ENCODE measurements at regions not wholly inside any gene's neighbourhood (a gene's known extent, or its start where the extent isn't known, plus 50 kb on each side); places are given as distances from the start of the nearest gene placed in this dataset.

- TF ChIP-seq CTCF (IDR thresholded peaks at IDR 0.05) (no peak), POLR2A (IDR thresholded peaks at IDR 0.05) (no peak)
Measured at GRCh38 chr2:139317259-139317658, 537.1 kb upstream of the NXPH2 start.
